SK-N-SH (cell line): ENCODE measurements at regions not wholly inside any gene's neighbourhood (a gene's known extent, or its start where the extent isn't known, plus 50 kb on each side); places are given as distances from the start of the nearest gene placed in this dataset.

Source experiments
- CTCF ChIA-PET: fragments of 300-600, 350-600 bp; formaldehyde crosslinking; extraction: SDS; loops from one replicate; lab custom pipeline; 2021; lab: Yijun Ruan, JAX
- POLR2A ChIA-PET: fragments of 350-600 bp; sonication (Branson Sonifier 250); formaldehyde crosslinking; extraction: SDS; loops from one replicate; lab custom pipeline; 2020; ENCODE audit warnings: antibody characterized with exemption, inconsistent platforms; lab: Yijun Ruan, JAX
- DNase-seq: peaks from one replicate; pipeline ENCODE4 v3.0.0; 2012
- H2AFZ ChIP-seq: fragments of 200-600 bp; sonication (generic); 2 replicates; pipeline ENCODE4 v1.8.1; 2016; ENCODE audit warnings: antibody characterized with exemption, mild to moderate bottlenecking, low read depth
- H3F3A ChIP-seq: fragments of 200-600 bp; sonication (generic); replicated peaks from 2 replicates; pipeline ENCODE3; 2016; ENCODE audit warnings: antibody characterized with exemption, mild to moderate bottlenecking; ENCODE audit not compliant: insufficient read depth
- H3K27ac ChIP-seq, 2 experiments: fragments of 200-500 bp in 1 of 2; fragments of 200-600 bp in 1 of 2; sonication (Bioruptor generic) in 1 of 2; sonication (generic), shearing (Covaris generic) in 1 of 2; 2 replicates each; pipeline versions ENCODE4 v1.5.1 to v1.6.1; 2014 to 2016; ENCODE audit warnings: low read depth in 2 of 2, inconsistent platforms in 1 of 2, low read length in 1 of 2, mild to moderate bottlenecking in 1 of 2, mixed read lengths in 1 of 2
- H3K27me3 ChIP-seq: fragments of 200-600 bp; sonication (generic), shearing (Covaris generic); 2 replicates; pipeline ENCODE4 v1.6.1; 2016; ENCODE audit warnings: mixed run types; ENCODE audit not compliant: insufficient read depth
- H3K36me3 ChIP-seq, 2 experiments: fragments of 200-500 bp in 1 of 2; fragments of 200-600 bp in 1 of 2; sonication (Bioruptor generic) in 1 of 2; sonication (generic) in 1 of 2; replicated peaks in 1 of 2; 2 replicates each; pipeline versions ENCODE3 to v1.5.1; 2014 to 2016; ENCODE audit warnings: low read length in 1 of 2, mild to moderate bottlenecking in 1 of 2; ENCODE audit not compliant: insufficient read depth in 2 of 2, control insufficient read depth in 1 of 2
- H3K4me1 ChIP-seq, 2 experiments: fragments of 200-500 bp in 1 of 2; fragments of 200-600 bp in 1 of 2; sonication (Bioruptor generic) in 1 of 2; sonication (generic), shearing (Covaris generic) in 1 of 2; 2 replicates each; pipeline versions ENCODE4 v1.5.1 to v1.6.1; 2014 to 2016; ENCODE audit warnings: low read depth in 1 of 2, low read length in 1 of 2, mixed run types in 1 of 2; ENCODE audit not compliant: insufficient read depth in 2 of 2, control insufficient read depth in 1 of 2
- H3K4me2 ChIP-seq: fragments of 200-600 bp; sonication (generic), shearing (Covaris generic); 2 replicates; pipeline ENCODE4 v1.6.1; 2017; ENCODE audit warnings: mixed run types
- H3K4me3 ChIP-seq, 2 experiments: fragments of 200-500 bp in 1 of 2; fragments of 200-600 bp in 1 of 2; sonication (Bioruptor generic) in 1 of 2; sonication (generic), shearing (Covaris generic) in 1 of 2; 2 replicates each; pipeline versions ENCODE4 v1.5.1 to v1.8.1; 2014 to 2016; ENCODE audit warnings: low read depth in 2 of 2, inconsistent platforms in 1 of 2, low read length in 1 of 2, mild to moderate bottlenecking in 1 of 2, mixed read lengths in 1 of 2, moderate library complexity in 1 of 2
- H3K79me2 ChIP-seq: fragments of 200-600 bp; sonication (generic); 2 replicates; pipeline ENCODE4 v1.8.1; 2017; ENCODE audit warnings: mild to moderate bottlenecking; ENCODE audit not compliant: insufficient read depth
- H3K9ac ChIP-seq: fragments of 200-600 bp; sonication (generic); 2 replicates; pipeline ENCODE4 v1.6.1; 2017; ENCODE audit warnings: mixed run types
- H3K9me2 ChIP-seq: fragments of 200-600 bp; sonication (generic); 2 replicates; pipeline ENCODE4 v1.6.1; 2017; ENCODE audit warnings: mixed run types
- H3K9me3 ChIP-seq: fragments of 200-600 bp; sonication (generic); 2 replicates; pipeline ENCODE4 v1.6.1; 2017; ENCODE audit warnings: mixed run types, mild to moderate bottlenecking, moderate library complexity
- H4K20me1 ChIP-seq: fragments of 200-600 bp; sonication (generic); 2 replicates; pipeline ENCODE4 v1.6.1; 2017; ENCODE audit warnings: mild to moderate bottlenecking, mixed run types; ENCODE audit not compliant: insufficient read depth
- ELF1 ChIP-seq: IDR thresholded peaks from 2 replicates; pipeline ENCODE4 v1.4.0; 2012
- FOXJ3 ChIP-seq: sonication (generic); formaldehyde crosslinking; IDR thresholded peaks from 2 replicates; pipeline ENCODE4 v1.5.1; 2020; ENCODE audit warnings: mild to moderate bottlenecking, missing genetic modification reagents
- GATA2 ChIP-seq: sonication (generic); formaldehyde crosslinking; IDR thresholded peaks from 2 replicates; pipeline ENCODE4 v1.5.0; 2020; ENCODE audit warnings: mild to moderate bottlenecking, missing genetic modification reagents
- IRF3 ChIP-seq: fragments of 150-350 bp; IDR thresholded peaks from 2 replicates; pipeline ENCODE4 v1.6.1; 2016; ENCODE audit warnings: mild to moderate bottlenecking, low read depth, low read length
- JUND ChIP-seq: IDR thresholded peaks from 2 replicates; pipeline ENCODE4 v1.4.0; 2012
- MEF2A ChIP-seq: IDR thresholded peaks from 2 replicates; pipeline ENCODE4 v1.4.0; 2012; ENCODE audit warnings: low read depth, borderline replicate concordance
- MXI1 ChIP-seq: IDR thresholded peaks from 2 replicates; pipeline ENCODE4 v1.6.1; 2012; ENCODE audit warnings: mild to moderate bottlenecking, low read depth, low read length, improper control_type of control experiment
- NRF1 ChIP-seq: IDR thresholded peaks from 2 replicates; pipeline ENCODE4 v1.6.1; 2012; ENCODE audit warnings: low read depth, mild to moderate bottlenecking, low read length
- PBX3 ChIP-seq: IDR thresholded peaks from 2 replicates; pipeline ENCODE4; 2012
- RAD21 ChIP-seq: IDR thresholded peaks from 2 replicates; pipeline ENCODE4 v1.6.1; 2012; ENCODE audit warnings: mild to moderate bottlenecking, low read length
- RXRA ChIP-seq: IDR thresholded peaks from 2 replicates; pipeline ENCODE4 v1.4.0; 2012; ENCODE audit warnings: low read depth, mild to moderate bottlenecking, borderline replicate concordance
- SMC3 ChIP-seq: IDR thresholded peaks from 2 replicates; pipeline ENCODE4 v1.6.1; 2012; ENCODE audit warnings: low read depth, low read length, improper control_type of control experiment
- TAF1 ChIP-seq: IDR thresholded peaks from 2 replicates; pipeline ENCODE4 v1.6.1; 2012; ENCODE audit warnings: low read depth, mild to moderate bottlenecking, low read length, moderate library complexity, borderline replicate concordance
- TCF12 ChIP-seq: IDR thresholded peaks from 2 replicates; pipeline ENCODE4 v1.4.0; 2012
- YY1 ChIP-seq: IDR thresholded peaks from 2 replicates; pipeline ENCODE4 v1.4.0; 2012; ENCODE audit warnings: low read depth, mild to moderate bottlenecking
- WGBS: methylation state at CpG from one replicate; pipeline ENCODE4 v1.1.6; 2017; ENCODE audit warnings: low lambda C conversion rate; 5-methylcytosine and 5-hydroxymethylcytosine counted together

- no peak overlapping the region for H3K4me2 ChIP-seq
- no peaks in the 10 kb centered on the region for H3K36me3 ChIP-seq
- WGBS, result 15% methylated on average over 2 of the region's 2 CpGs
- H3K27ac ChIP-seq, result no peak overlapping the region
- no peak overlapping the region for H2AFZ ChIP-seq
- H3K9ac ChIP-seq, result no peak overlapping the region
- H3K9me3 ChIP-seq, result no peaks in the 10 kb centered on the region; the same call in 1 of the 2 replicates
- no peaks in the 10 kb centered on the region for H3K79me2 ChIP-seq
- no peak for TF ChIP-seq ELF1
- TF ChIP-seq SMC3, result no peak
- no peak for TF ChIP-seq MEF2A
- TF ChIP-seq RXRA, result no peak
- no peak for TF ChIP-seq MXI1
- no peak overlapping the region for H3K4me3 ChIP-seq
- H3K4me1 ChIP-seq, result no peaks in the 10 kb centered on the region
- DNase-seq, result no peak
- no peaks in the 10 kb centered on the region for H4K20me1 ChIP-seq
- H3K27me3 ChIP-seq, result no peaks in the 10 kb centered on the region
- ChIA-PET POLR2A (no interaction called here), CTCF (no interaction called here)
- H3F3A ChIP-seq, result no peaks in the 10 kb centered on the region
- H3K9me2 ChIP-seq, result no peaks in the 10 kb centered on the region
Observed at GRCh38 chr11:87870086-87870485, 305.2 kb downstream of the RAB38 start.

- Histone ChIP-seq H3K27me3 (no peaks in the 10 kb centered on the region), H3K9me3 (no peaks in the 10 kb centered on the region; the same call in 1 of the 2 replicates), H3K79me2 (no peaks in the 10 kb centered on the region), H3K4me2 (no peak overlapping the region), H3K4me1 (no peaks in the 10 kb centered on the region), H3K9ac (no peak overlapping the region), H3K4me3 (no peak overlapping the region), H3K27ac (no peak overlapping the region), H2AFZ (no peak overlapping the region), H3K9me2 (no peaks in the 10 kb centered on the region), H3K36me3 (no peaks in the 10 kb centered on the region), H3F3A (no peaks in the 10 kb centered on the region), H4K20me1 (no peaks in the 10 kb centered on the region)
- WGBS, result 0% methylated on average over 1 of the region's 1 CpG
- DNase-seq, result no peak
- ChIA-PET CTCF (interaction anchor here (0.7 kb wide), 1 partner anchor 12 kb away, joined by 4 read pairs; no protein-coding TSS in a partner anchor), POLR2A (no interaction called here)
- no peak for TF ChIP-seq TCF12
- TF ChIP-seq FOXJ3, result no peak
- no peak for TF ChIP-seq JUND
- no peak for TF ChIP-seq MEF2A
- no peak for TF ChIP-seq NRF1
- no peak for TF ChIP-seq TAF1
- no peak for TF ChIP-seq IRF3
- no peak for TF ChIP-seq GATA2 (CRISPR knock-in tag)
- TF ChIP-seq MXI1, result no peak
- no peak for TF ChIP-seq SMC3
- TF ChIP-seq YY1, result no peak
- no peak for TF ChIP-seq RAD21
- TF ChIP-seq ELF1, result no peak
- no peak for TF ChIP-seq PBX3
Observed at GRCh38 chr11:87866951-87867350, 308.3 kb downstream of the RAB38 start.
